ENCODE measurements at regions not wholly inside any gene's neighbourhood (a gene's known extent, or its start where the extent isn't known, plus 50 kb on each side); places are given as distances from the start of the nearest gene placed in this dataset.

DNA sequence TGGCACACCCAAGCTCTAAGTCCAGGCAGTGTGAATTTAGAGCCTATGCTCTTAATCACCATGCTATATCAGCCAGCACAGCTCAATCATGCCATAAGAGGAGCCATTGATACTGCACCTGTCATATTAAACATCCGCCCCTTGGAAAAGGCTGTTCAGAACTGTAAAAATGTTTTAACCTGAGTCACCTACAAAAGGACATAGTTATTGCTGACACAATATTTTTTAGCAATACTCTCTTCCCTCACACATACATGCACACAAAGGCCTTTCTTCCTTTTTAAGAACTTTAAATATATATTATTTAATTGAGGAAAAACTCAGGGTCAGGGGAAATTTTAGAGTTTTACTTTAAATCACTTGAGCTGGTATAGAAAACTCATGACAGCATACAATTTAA, 83.5 kb upstream of the ATXN7L3B start:
- CTCF ChIA-PET, result no interaction called here

DNA sequence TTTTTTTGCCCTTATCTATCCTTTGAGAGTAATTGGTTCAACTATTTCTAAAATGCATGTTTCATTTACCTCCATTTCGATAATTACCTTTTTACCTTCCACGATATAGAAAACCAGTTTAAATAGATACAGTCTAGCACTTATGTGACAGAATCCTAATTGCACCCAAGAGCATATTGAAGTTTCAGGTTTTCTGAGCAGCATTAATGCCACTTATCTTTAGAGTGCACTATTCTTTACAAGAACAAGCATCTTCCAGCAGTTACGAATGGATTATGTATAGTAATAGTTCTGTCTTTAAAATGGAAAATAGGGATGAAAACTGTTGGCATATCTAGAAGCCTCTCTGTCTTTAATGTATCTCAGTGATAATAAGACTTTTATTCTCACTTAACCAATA, 82.2 kb upstream of the ATXN7L3B start:
- CTCF ChIA-PET, result no interaction called here
- Histone ChIP-seq H3K9me3 (ENCODE audit: control insufficient read depth, insufficient read depth, low read length) (no peaks in the 10 kb centered on the region), H3K27me3 (ENCODE audit: control insufficient read depth, insufficient read depth, low read length) (no peaks in the 10 kb centered on the region), H3K27ac (ENCODE audit: low read depth, low read length) (no peak overlapping the region), H3K4me3 (ENCODE audit: low read depth, low read length) (no peak overlapping the region)
- POLR2A ChIA-PET, result no interaction called here
- DNase-seq (ENCODE audit: low read depth, low spot score), result no peak
- TF ChIP-seq, protein P1, sequence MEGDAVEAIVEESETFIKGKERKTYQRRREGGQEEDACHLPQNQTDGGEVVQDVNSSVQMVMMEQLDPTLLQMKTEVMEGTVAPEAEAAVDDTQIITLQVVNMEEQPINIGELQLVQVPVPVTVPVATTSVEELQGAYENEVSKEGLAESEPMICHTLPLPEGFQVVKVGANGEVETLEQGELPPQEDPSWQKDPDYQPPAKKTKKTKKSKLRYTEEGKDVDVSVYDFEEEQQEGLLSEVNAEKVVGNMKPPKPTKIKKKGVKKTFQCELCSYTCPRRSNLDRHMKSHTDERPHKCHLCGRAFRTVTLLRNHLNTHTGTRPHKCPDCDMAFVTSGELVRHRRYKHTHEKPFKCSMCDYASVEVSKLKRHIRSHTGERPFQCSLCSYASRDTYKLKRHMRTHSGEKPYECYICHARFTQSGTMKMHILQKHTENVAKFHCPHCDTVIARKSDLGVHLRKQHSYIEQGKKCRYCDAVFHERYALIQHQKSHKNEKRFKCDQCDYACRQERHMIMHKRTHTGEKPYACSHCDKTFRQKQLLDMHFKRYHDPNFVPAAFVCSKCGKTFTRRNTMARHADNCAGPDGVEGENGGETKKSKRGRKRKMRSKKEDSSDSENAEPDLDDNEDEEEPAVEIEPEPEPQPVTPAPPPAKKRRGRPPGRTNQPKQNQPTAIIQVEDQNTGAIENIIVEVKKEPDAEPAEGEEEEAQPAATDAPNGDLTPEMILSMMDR (IDR thresholded peaks at IDR 0.05; ENCODE audit: low read depth, low read length), result no peak

More for the DNA sequence above, 83.5 kb upstream of the ATXN7L3B start:
- Histone ChIP-seq H3K4me3 (ENCODE audit: low read depth, low read length) (no peak overlapping the region), H3K27ac (ENCODE audit: low read depth, low read length) (no peak overlapping the region), H3K27me3 (ENCODE audit: control insufficient read depth, insufficient read depth, low read length) (no peaks in the 10 kb centered on the region), H3K9me3 (ENCODE audit: control insufficient read depth, insufficient read depth, low read length) (no peaks in the 10 kb centered on the region)
- POLR2A ChIA-PET, result no interaction called here
- TF ChIP-seq, protein P1 (IDR thresholded peaks at IDR 0.05; ENCODE audit: low read depth, low read length), result no peak
- DNase-seq (ENCODE audit: low read depth, low spot score), result no peak

DNA sequence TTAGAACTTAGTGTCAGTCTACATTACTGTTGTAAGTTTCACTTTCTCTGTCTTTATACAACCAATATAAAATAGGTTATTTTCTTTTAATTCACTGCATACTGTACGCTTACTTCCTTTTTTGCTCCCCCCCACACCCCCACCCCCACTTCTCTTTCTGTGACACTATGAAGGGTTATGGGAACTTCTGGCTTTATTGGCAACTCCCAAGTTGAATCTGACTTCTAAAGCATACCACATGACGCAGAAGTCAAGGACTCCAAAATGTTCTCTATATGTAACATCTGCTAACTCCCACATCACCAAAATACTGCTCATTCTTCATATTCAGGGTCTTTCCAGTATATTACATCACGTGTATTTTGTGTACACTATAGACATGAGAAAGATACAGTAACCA, 81.2 kb upstream of the ATXN7L3B start:
- DNase-seq (ENCODE audit: low read depth, low spot score), result no peak
- H3K27me3 ChIP-seq (ENCODE audit: control insufficient read depth, insufficient read depth, low read length), result no peaks in the 10 kb centered on the region
- TF ChIP-seq, protein P1 (IDR thresholded peaks at IDR 0.05; ENCODE audit: low read depth, low read length), result no peak
- POLR2A ChIA-PET, result no interaction called here
- no peaks in the 10 kb centered on the region for H3K9me3 ChIP-seq (ENCODE audit: control insufficient read depth, insufficient read depth, low read length)
- CTCF ChIA-PET, result no interaction called here
- no peak overlapping the region for H3K27ac ChIP-seq (ENCODE audit: low read depth, low read length)
- no peak overlapping the region for H3K4me3 ChIP-seq (ENCODE audit: low read depth, low read length)

DNA sequence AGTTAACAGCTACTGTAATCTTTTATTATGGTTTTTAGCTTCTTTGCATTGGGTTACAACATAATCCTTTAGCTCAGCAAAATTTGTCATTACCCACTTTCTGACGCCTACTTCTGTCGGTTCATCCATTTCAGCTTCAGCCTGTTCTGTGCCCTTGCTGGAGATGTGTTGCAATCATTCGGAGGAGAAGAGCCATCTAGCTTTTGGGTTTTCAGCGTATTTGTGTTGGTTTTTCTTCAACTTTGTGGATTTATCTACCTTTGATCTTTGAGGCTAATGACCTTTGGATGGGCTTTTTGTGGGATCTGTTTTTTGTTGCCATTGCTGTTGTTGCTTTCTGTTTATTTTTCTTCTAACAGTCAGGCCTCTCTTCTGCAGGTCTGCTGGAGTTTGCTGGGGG, 69.2 kb upstream of the ATXN7L3B start:
- Histone ChIP-seq H3K27me3 (ENCODE audit: control insufficient read depth, insufficient read depth, low read length) (no peaks in the 10 kb centered on the region), H3K9me3 (ENCODE audit: control insufficient read depth, insufficient read depth, low read length) (no peaks in the 10 kb centered on the region), H3K4me3 (ENCODE audit: low read depth, low read length) (no peak overlapping the region), H3K27ac (ENCODE audit: low read depth, low read length) (no peak overlapping the region)
- DNase-seq (ENCODE audit: low read depth, low spot score), result no peak
- TF ChIP-seq, protein P1 (IDR thresholded peaks at IDR 0.05; ENCODE audit: low read depth, low read length), result no peak
- POLR2A ChIA-PET, result no interaction called here
- CTCF ChIA-PET, result no interaction called here

DNA sequence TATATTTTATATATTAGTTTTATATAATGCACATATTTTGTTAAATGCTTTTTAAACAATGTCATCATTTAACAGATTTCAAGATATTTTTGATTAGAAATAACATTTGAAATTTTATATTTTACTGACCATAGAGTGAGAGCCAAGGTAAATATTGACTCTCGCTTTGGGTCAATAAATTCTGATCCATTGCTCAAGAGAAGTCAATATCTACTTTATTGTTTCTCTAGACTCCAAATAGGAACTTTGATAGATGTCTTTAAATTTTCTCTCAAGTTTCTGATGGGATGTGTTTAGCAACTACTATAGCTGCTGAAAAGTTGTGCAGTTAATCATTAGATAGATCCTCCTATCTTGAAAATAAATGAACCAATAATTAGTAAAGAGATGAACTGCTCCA, 61.4 kb upstream of the ATXN7L3B start:
- Histone ChIP-seq H3K4me3 (ENCODE audit: low read depth, low read length) (no peak overlapping the region), H3K27ac (ENCODE audit: low read depth, low read length) (no peak overlapping the region), H3K27me3 (ENCODE audit: control insufficient read depth, insufficient read depth, low read length) (no peaks in the 10 kb centered on the region), H3K9me3 (ENCODE audit: control insufficient read depth, insufficient read depth, low read length) (no peaks in the 10 kb centered on the region)
- TF ChIP-seq, protein P1 (IDR thresholded peaks at IDR 0.05; ENCODE audit: low read depth, low read length), result no peak
- ChIA-PET POLR2A (no interaction called here), CTCF (no interaction called here)
- DNase-seq (ENCODE audit: low read depth, low spot score), result no peak

All from AG04450 (cell line).